C4-2B (cell line): ENCODE measurements at regions not wholly inside any gene's neighbourhood (a gene's known extent, or its start where the extent isn't known, plus 50 kb on each side); places are given as distances from the start of the nearest gene placed in this dataset.

ENCODE experiments used
- ZFX ChIP-seq: fragments of 450-650 bp; IDR thresholded peaks from 2 replicates; pipeline ENCODE4 v1.6.1; 2017
- TF ChIP-seq, protein P1 (sequence below): fragments of 450-650 bp; conservative IDR thresholded peaks from 2 replicates; pipeline ENCODE4 v1.5.1; 2017; ENCODE audit warnings: mild to moderate bottlenecking

GRCh38 chr2:147100406-147101035, 744.3 kb upstream of the ACVR2A start:
- TF ChIP-seq, protein P1, sequence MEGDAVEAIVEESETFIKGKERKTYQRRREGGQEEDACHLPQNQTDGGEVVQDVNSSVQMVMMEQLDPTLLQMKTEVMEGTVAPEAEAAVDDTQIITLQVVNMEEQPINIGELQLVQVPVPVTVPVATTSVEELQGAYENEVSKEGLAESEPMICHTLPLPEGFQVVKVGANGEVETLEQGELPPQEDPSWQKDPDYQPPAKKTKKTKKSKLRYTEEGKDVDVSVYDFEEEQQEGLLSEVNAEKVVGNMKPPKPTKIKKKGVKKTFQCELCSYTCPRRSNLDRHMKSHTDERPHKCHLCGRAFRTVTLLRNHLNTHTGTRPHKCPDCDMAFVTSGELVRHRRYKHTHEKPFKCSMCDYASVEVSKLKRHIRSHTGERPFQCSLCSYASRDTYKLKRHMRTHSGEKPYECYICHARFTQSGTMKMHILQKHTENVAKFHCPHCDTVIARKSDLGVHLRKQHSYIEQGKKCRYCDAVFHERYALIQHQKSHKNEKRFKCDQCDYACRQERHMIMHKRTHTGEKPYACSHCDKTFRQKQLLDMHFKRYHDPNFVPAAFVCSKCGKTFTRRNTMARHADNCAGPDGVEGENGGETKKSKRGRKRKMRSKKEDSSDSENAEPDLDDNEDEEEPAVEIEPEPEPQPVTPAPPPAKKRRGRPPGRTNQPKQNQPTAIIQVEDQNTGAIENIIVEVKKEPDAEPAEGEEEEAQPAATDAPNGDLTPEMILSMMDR = no peak
- no peak for TF ChIP-seq ZFX
